PFSK-1 (cell line): ENCODE measurements at regions not wholly inside any gene's neighbourhood (a gene's known extent, or its start where the extent isn't known, plus 50 kb on each side); places are given as distances from the start of the nearest gene placed in this dataset.

Experiments
- FOXP2 ChIP-seq: optimal IDR thresholded peaks from 2 replicates; pipeline ENCODE3; 2011; ENCODE audit warnings: borderline replicate concordance, control low read depth, inconsistent platforms; ENCODE audit not compliant: insufficient read depth; ENCODE audit errors: extremely low read length, extremely low read depth
- POLR2AphosphoS5 ChIP-seq: IDR thresholded peaks from 2 replicates; pipeline ENCODE4 v1.6.1; 2012; ENCODE audit warnings: low read depth, mild to moderate bottlenecking, control low read depth, low read length, moderate library complexity
- REST ChIP-seq, 2 experiments: IDR thresholded peaks; 2 replicates each; pipeline versions ENCODE4 v1.6.1 to v1.8.0; 2011 to 2012; ENCODE audit warnings: low read depth in 2 of 2, low read length in 2 of 2, control low read depth in 1 of 2, inconsistent platforms in 1 of 2, mild to moderate bottlenecking in 1 of 2, moderate library complexity in 1 of 2; ENCODE audit not compliant: insufficient read depth in 1 of 2
- SIN3A ChIP-seq: IDR thresholded peaks from 2 replicates; pipeline ENCODE4 v1.6.1; 2012; ENCODE audit warnings: mild to moderate bottlenecking, low read length, moderate library complexity, borderline replicate concordance; ENCODE audit not compliant: insufficient read depth
- TAF1 ChIP-seq: IDR thresholded peaks from 2 replicates; pipeline ENCODE4 v1.6.1; 2012; ENCODE audit warnings: low read length, control low read depth, borderline replicate concordance; ENCODE audit not compliant: insufficient read depth

- TF ChIP-seq REST (IDR thresholded peaks at IDR 0.05; ENCODE audit: insufficient read depth in 1 of 2, low read depth in 2 of 2, low read length in 2 of 2) (no peak), FOXP2 (no peak), TAF1 (no peak), SIN3A (no peak), POLR2AphosphoS5 (no peak)
Measured at GRCh38 chr1:98471633-98472032, 189.9 kb upstream of the SNX7 start.

GRCh38 chr1:98468111-98468717 is 193.3 kb upstream of the SNX7 start:
- TF ChIP-seq POLR2AphosphoS5 (no peak), FOXP2 (no peak), TAF1 (no peak), SIN3A (no peak), REST (IDR thresholded peaks at IDR 0.05; ENCODE audit: insufficient read depth in 1 of 2, low read depth in 2 of 2, low read length in 2 of 2) (no peak)

- no peak for TF ChIP-seq TAF1
- TF ChIP-seq SIN3A: no peak
- TF ChIP-seq POLR2AphosphoS5: no peak
- no peak for TF ChIP-seq FOXP2
- TF ChIP-seq REST (IDR thresholded peaks at IDR 0.05; ENCODE audit: insufficient read depth in 1 of 2, low read depth in 2 of 2, low read length in 2 of 2): no peak
Measured at GRCh38 chr1:98467586-98467985, 193.9 kb upstream of the SNX7 start.

- TF ChIP-seq REST (IDR thresholded peaks at IDR 0.05; ENCODE audit: insufficient read depth in 1 of 2, low read depth in 2 of 2, low read length in 2 of 2) (no peak), POLR2AphosphoS5 (no peak), FOXP2 (no peak), SIN3A (no peak), TAF1 (no peak)
Measured at GRCh38 chr1:98467122-98467521, 194.4 kb upstream of the SNX7 start.

GRCh38 chr1:98461873-98462385 is 199.6 kb upstream of the SNX7 start:
- TF ChIP-seq TAF1 (no peak), SIN3A (no peak), FOXP2 (no peak), POLR2AphosphoS5 (no peak), REST (IDR thresholded peaks at IDR 0.05; ENCODE audit: insufficient read depth in 1 of 2, low read depth in 2 of 2, low read length in 2 of 2) (no peak)
